SK-N-SH treated with all-trans-retinoic acid at 6 μM for 48 hours (cell line): ENCODE measurements at regions not wholly inside any gene's neighbourhood (a gene's known extent, or its start where the extent isn't known, plus 50 kb on each side); places are given as distances from the start of the nearest gene placed in this dataset.

Experiments
- ATAC-seq: fragments of 200-7000 bp; cut with Tn5 transposase; 3 replicates; pipeline ENCODE4 v1.9.1; 2020; ENCODE audit warnings: mild to moderate bottlenecking, moderate library complexity
- ARNTL ChIP-seq: fragments of 450-650 bp; formaldehyde crosslinking; IDR thresholded peaks from 2 replicates; pipeline ENCODE4 v1.5.0; 2020; ENCODE audit warnings: low read depth, mild to moderate bottlenecking, moderate library complexity, borderline replicate concordance
- BACH2 ChIP-seq: fragments of 250-450 bp; sonication (Bioruptor Pico); IDR thresholded peaks from 2 replicates; pipeline ENCODE4 v1.9.0; 2021; ENCODE audit warnings: mild to moderate bottlenecking, borderline replicate concordance
- CREB5 ChIP-seq: fragments of 250-450 bp; sonication (Bioruptor Pico); IDR thresholded peaks from 2 replicates; pipeline ENCODE4 v1.5.1; 2020; ENCODE audit warnings: low read depth, mild to moderate bottlenecking, moderate library complexity
- CSDC2 ChIP-seq: fragments of 250-450 bp; sonication (Bioruptor Pico); IDR thresholded peaks from 2 replicates; pipeline ENCODE4 v1.5.0; 2020; ENCODE audit warnings: mild to moderate bottlenecking, moderate library complexity
- CSRNP3 ChIP-seq: fragments of 250-450 bp; sonication (Bioruptor Pico); IDR thresholded peaks from 2 replicates; pipeline ENCODE4 v1.5.1; 2021; ENCODE audit warnings: mild to moderate bottlenecking, moderate library complexity
- ESRRG ChIP-seq: fragments of 250-450 bp; sonication (Bioruptor Pico); IDR thresholded peaks from 2 replicates; pipeline ENCODE4 v1.6.1; 2021; ENCODE audit warnings: mild to moderate bottlenecking
- GLIS3 ChIP-seq: fragments of 250-450 bp; sonication (Bioruptor Pico); IDR thresholded peaks from 2 replicates; pipeline ENCODE4 v1.5.0; 2020; ENCODE audit warnings: mild to moderate bottlenecking, moderate library complexity
- ISL1 ChIP-seq: fragments of 250-450 bp; sonication (Bioruptor Pico); IDR thresholded peaks from 2 replicates; pipeline ENCODE4 v2.1.2; 2022; ENCODE audit warnings: mild to moderate bottlenecking, moderate library complexity
- OSR1 ChIP-seq: fragments of 250-450 bp; sonication (Bioruptor Pico); IDR thresholded peaks from 2 replicates; pipeline ENCODE4 v1.8.0; 2022; ENCODE audit warnings: moderate library complexity, mild to moderate bottlenecking, inconsistent platforms
- PATZ1 ChIP-seq: fragments of 250-450 bp; sonication (Bioruptor Pico); IDR thresholded peaks from 2 replicates; pipeline ENCODE4 v1.8.0; 2020; ENCODE audit warnings: mild to moderate bottlenecking, moderate library complexity, borderline replicate concordance
- POU6F1 ChIP-seq: fragments of 250-450 bp; sonication (Bioruptor Pico); IDR thresholded peaks from 2 replicates; pipeline ENCODE4 v1.8.0; 2021; ENCODE audit warnings: low read depth, mild to moderate bottlenecking, moderate library complexity, borderline replicate concordance
- PPARA ChIP-seq: fragments of 250-450 bp; sonication (Bioruptor Pico); IDR thresholded peaks from 2 replicates; pipeline ENCODE4 v1.5.0; 2020; ENCODE audit warnings: mild to moderate bottlenecking, borderline replicate concordance
- RARB ChIP-seq: fragments of 250-450 bp; sonication (Bioruptor Pico); IDR thresholded peaks from 2 replicates; pipeline ENCODE4 v1.8.0; 2021; ENCODE audit warnings: mild to moderate bottlenecking, moderate library complexity
- SNAI2 ChIP-seq: fragments of 250-450 bp; sonication (Bioruptor Pico); IDR thresholded peaks from 2 replicates; pipeline ENCODE4 v1.5.0; 2020; ENCODE audit warnings: mild to moderate bottlenecking, moderate library complexity
- TCF4 ChIP-seq: fragments of 250-450 bp; sonication (Bioruptor Pico); IDR thresholded peaks from 2 replicates; pipeline ENCODE4 v1.8.0; 2021; ENCODE audit warnings: mild to moderate bottlenecking, moderate library complexity, borderline replicate concordance
- TOX ChIP-seq: fragments of 250-450 bp; sonication (Bioruptor Pico); IDR thresholded peaks from 2 replicates; pipeline ENCODE4 v1.8.0; 2021; ENCODE audit warnings: mild to moderate bottlenecking, moderate library complexity, borderline replicate concordance
- TSHZ2 ChIP-seq: fragments of 250-450 bp; sonication (Bioruptor Pico); IDR thresholded peaks from 2 replicates; pipeline ENCODE4 v1.5.0; 2020; ENCODE audit warnings: mild to moderate bottlenecking, moderate library complexity
- ZC3H10 ChIP-seq: fragments of 250-450 bp; sonication (Bioruptor Pico); IDR thresholded peaks from 2 replicates; pipeline ENCODE4 v1.5.1; 2021; ENCODE audit warnings: mild to moderate bottlenecking, moderate library complexity
- ZFP3 ChIP-seq: fragments of 250-450 bp; sonication (Bioruptor Pico); IDR thresholded peaks from 2 replicates; pipeline ENCODE4 v1.5.0; 2020; ENCODE audit warnings: mild to moderate bottlenecking, moderate library complexity
- ZFP30 ChIP-seq: fragments of 450-650 bp; formaldehyde crosslinking; IDR thresholded peaks from 2 replicates; pipeline ENCODE4 v1.5.0; 2022; ENCODE audit warnings: mild to moderate bottlenecking, moderate library complexity
- ZNF565 ChIP-seq: fragments of 450-650 bp; formaldehyde crosslinking; conservative IDR thresholded peaks from 2 replicates; pipeline ENCODE4 v1.5.0; 2020; ENCODE audit warnings: low read depth, mild to moderate bottlenecking, moderate library complexity
- ZNF70 ChIP-seq: fragments of 450-650 bp; formaldehyde crosslinking; IDR thresholded peaks from 2 replicates; pipeline ENCODE4 v1.5.0; 2020; ENCODE audit warnings: mild to moderate bottlenecking, moderate library complexity
- ZNF8 ChIP-seq: fragments of 450-650 bp; formaldehyde crosslinking; IDR thresholded peaks from 2 replicates; pipeline ENCODE4 v1.5.0; 2020; ENCODE audit warnings: mild to moderate bottlenecking, moderate library complexity

- no peak for TF ChIP-seq BACH2 (CRISPR knock-in tag)
- TF ChIP-seq ESRRG (CRISPR knock-in tag): no peak
- peak; percentile 58; the same call in 1 of the 2 replicates for TF ChIP-seq CREB5
- TF ChIP-seq GLIS3 (CRISPR knock-in tag): no peak
- peak; percentile 77; the same call in 1 of the 2 replicates for TF ChIP-seq POU6F1
- no peak; the same call in 1 of the 2 replicates for TF ChIP-seq RARB (CRISPR knock-in tag)
- no peak for TF ChIP-seq ZFP30 (CRISPR knock-in tag)
- TF ChIP-seq ZNF565 (CRISPR knock-in tag): no peak
- peak; percentile 58; the same call in 1 of the 2 replicates for TF ChIP-seq CSDC2 (CRISPR knock-in tag)
- TF ChIP-seq ARNTL (CRISPR knock-in tag): no peak
- no peak for TF ChIP-seq OSR1 (CRISPR knock-in tag)
- no peak for TF ChIP-seq PPARA
- TF ChIP-seq CSRNP3 (CRISPR knock-in tag): 0 out of 2 replicates have a peak, but pooled peaks have one; percentile 26
- 0 out of 2 replicates have a peak, but pooled peaks have one; percentile 73 for TF ChIP-seq TSHZ2
- TF ChIP-seq ZC3H10 (CRISPR knock-in tag): peak; percentile 78; the same call in 1 of the 2 replicates
- TF ChIP-seq ZFP3 (CRISPR knock-in tag): peak; percentile 70; the same call in 1 of the 2 replicates
- TF ChIP-seq ISL1 (CRISPR knock-in tag): peak; percentile 96
- no peak for TF ChIP-seq ZNF8 (CRISPR knock-in tag)
- peak; percentile 86 for TF ChIP-seq ZNF70
- TF ChIP-seq TCF4 (CRISPR knock-in tag): peak; percentile 86
- peak; percentile 67 for TF ChIP-seq TOX (CRISPR knock-in tag)
- TF ChIP-seq PATZ1 (CRISPR knock-in tag): peak; percentile 92
- TF ChIP-seq SNAI2 (CRISPR knock-in tag): peak; percentile 81; the same call in 1 of the 2 replicates
- ATAC-seq: peak; percentile 89
Measured at GRCh38 chr11:121741761-121742361, 289.1 kb upstream of the SORL1-AS1 start.

GRCh38 chr11:121741351-121741760 lies 288.6 kb upstream of the SORL1-AS1 start:
- ATAC-seq: peak; percentile 80
- TF ChIP-seq PATZ1 (CRISPR knock-in tag) (no peak), TSHZ2 (no peak), CREB5 (no peak), ZFP30 (CRISPR knock-in tag) (no peak), TCF4 (CRISPR knock-in tag) (peak; percentile 78), ZNF8 (CRISPR knock-in tag) (peak; percentile 46; the same call in 1 of the 2 replicates), ESRRG (CRISPR knock-in tag) (no peak), CSDC2 (CRISPR knock-in tag) (no peak), ISL1 (CRISPR knock-in tag) (no peak)
